Right atrium auricular region (tissue), 2 donors: ENCODE measurements at regions not wholly inside any gene's neighbourhood (a gene's known extent, or its start where the extent isn't known, plus 50 kb on each side); places are given as distances from the start of the nearest gene placed in this dataset.

ENCODE experiments used
- DNase-seq: peaks from one replicate; pipeline ENCODE4 v3.0.0-alpha.2; 2019; ENCODE audit warnings: low spot score
- H3K27ac ChIP-seq, 2 donors: fragments of 200-600 bp; sonication (generic); 1 replicate in 1 of 2; 2 replicates in 1 of 2; pipeline ENCODE4 v1.5.1; 2016 to 2019
- H3K27me3 ChIP-seq, 2 donors: fragments of 200-600 bp; sonication (generic); one replicate each; pipeline versions ENCODE4 v1.5.1 to v1.6.0; 2017 to 2019
- H3K36me3 ChIP-seq: fragments of 200-600 bp; sonication (generic); one replicate; pipeline ENCODE4 v1.5.1; 2016
- H3K4me1 ChIP-seq, 2 donors: fragments of 200-600 bp; sonication (generic); one replicate each; pipeline versions ENCODE4 v1.5.1 to v1.6.0; 2017 to 2019
- H3K4me3 ChIP-seq, 2 donors: fragments of 200-600 bp; sonication (generic); 1 replicate in 1 of 2; 2 replicates in 1 of 2; pipeline ENCODE4 v1.5.1; 2017 to 2019; ENCODE audit warnings: mild to moderate bottlenecking in 1 of 2, moderate library complexity in 1 of 2
- H3K9me3 ChIP-seq, 2 donors: fragments of 200-600 bp; sonication (generic); one replicate each; pipeline ENCODE4 v1.5.1; 2019
- TF ChIP-seq, protein P1 (sequence below), 2 donors: fragments of 200-600 bp; sonication (generic); IDR thresholded peaks; one replicate each; pipeline ENCODE4 v1.5.1; 2019; ENCODE audit warnings: antibody characterized with exemption in 2 of 2

DNA sequence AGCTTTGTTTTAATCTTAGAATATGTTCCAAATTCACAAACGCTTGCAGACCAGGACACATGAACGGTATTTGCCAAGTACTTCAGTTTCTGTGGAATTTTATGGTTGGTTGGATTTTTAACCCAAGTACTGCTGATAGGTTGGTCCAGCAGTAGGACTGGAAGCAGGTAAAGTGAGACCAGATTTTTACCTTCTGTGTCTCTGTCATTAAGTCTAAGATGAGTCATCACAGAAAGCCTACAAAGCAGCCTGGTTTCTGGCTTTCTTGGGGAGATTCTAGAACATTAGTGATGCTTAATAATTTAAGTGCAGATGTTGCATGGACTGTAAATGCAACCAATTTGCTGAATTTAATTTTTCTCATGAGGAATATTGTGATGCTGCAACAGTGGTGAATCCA lies 100.5 kb downstream of the SCG2 start:
- Histone ChIP-seq H3K9me3 (peaks cover 0 to 4% of the 10 kb centered on the region in 2 donors), H3K4me1 (no peaks in the 10 kb centered on the region), H3K36me3 (no peaks in the 10 kb centered on the region), H3K4me3 (no peak overlapping the region), H3K27ac (no peak overlapping the region), H3K27me3 (no peaks in the 10 kb centered on the region)
- TF ChIP-seq, protein P1, sequence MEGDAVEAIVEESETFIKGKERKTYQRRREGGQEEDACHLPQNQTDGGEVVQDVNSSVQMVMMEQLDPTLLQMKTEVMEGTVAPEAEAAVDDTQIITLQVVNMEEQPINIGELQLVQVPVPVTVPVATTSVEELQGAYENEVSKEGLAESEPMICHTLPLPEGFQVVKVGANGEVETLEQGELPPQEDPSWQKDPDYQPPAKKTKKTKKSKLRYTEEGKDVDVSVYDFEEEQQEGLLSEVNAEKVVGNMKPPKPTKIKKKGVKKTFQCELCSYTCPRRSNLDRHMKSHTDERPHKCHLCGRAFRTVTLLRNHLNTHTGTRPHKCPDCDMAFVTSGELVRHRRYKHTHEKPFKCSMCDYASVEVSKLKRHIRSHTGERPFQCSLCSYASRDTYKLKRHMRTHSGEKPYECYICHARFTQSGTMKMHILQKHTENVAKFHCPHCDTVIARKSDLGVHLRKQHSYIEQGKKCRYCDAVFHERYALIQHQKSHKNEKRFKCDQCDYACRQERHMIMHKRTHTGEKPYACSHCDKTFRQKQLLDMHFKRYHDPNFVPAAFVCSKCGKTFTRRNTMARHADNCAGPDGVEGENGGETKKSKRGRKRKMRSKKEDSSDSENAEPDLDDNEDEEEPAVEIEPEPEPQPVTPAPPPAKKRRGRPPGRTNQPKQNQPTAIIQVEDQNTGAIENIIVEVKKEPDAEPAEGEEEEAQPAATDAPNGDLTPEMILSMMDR (IDR thresholded peaks at IDR 0.05), result no peak
- DNase-seq, result no peak

DNA sequence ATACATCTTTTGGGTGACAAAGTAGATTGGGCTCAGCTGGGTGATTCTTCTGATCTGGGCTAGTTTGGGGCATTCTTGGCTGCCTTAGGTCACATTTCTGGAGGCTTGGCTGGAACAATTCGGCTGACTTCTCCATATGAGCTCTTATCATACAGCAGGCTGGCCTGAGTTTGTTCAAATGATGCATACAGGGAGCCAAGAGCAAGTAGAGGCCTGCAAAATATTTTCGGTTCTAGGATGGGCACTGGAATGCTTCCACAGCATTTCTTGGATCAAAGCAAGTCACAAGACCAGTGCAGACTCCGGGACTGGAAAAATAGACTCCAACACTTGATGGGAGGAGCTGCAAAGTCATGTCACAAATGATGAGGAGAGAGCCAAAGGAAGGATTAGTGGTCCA lies 98.4 kb downstream of the SCG2 start:
- DNase-seq, result no peak
- H3K4me1 ChIP-seq, result no peaks in the 10 kb centered on the region
- peaks cover 0 to 4% of the 10 kb centered on the region in 2 donors for H3K9me3 ChIP-seq
- H3K36me3 ChIP-seq, result no peaks in the 10 kb centered on the region
- no peak overlapping the region for H3K4me3 ChIP-seq
- no peaks in the 10 kb centered on the region for H3K27me3 ChIP-seq
- TF ChIP-seq, protein P1 (IDR thresholded peaks at IDR 0.05), result no peak
- no peak overlapping the region for H3K27ac ChIP-seq

DNA sequence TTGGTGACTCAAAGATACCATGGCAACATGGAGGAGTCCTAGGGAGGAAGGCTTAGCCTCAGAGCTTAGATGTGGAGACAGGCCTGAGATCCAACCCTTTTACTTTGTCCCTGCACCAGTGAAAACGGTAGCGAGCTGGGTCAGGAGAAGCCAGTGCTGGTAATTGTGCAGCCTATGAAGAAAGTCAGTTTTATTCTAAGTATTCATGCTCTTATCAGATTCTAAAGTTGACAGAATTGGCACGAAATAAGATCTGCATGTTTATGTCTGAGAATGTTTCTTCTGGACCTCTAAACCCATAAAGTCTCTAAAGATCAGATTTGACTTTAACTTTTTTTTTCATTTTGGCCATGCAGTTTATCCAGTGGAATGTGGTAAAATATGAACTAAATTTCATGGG lies 93.8 kb downstream of the SCG2 start:
- DNase-seq, result no peak
- TF ChIP-seq, protein P1 (IDR thresholded peaks at IDR 0.05), result no peak
- H3K27ac ChIP-seq, result no peak overlapping the region
- peaks cover 0 to 3% of the 10 kb centered on the region in 2 donors for H3K9me3 ChIP-seq
- no peak overlapping the region for H3K4me3 ChIP-seq
- no peaks in the 10 kb centered on the region for H3K27me3 ChIP-seq
- no peaks in the 10 kb centered on the region for H3K36me3 ChIP-seq
- H3K4me1 ChIP-seq, result no peaks in the 10 kb centered on the region

DNA sequence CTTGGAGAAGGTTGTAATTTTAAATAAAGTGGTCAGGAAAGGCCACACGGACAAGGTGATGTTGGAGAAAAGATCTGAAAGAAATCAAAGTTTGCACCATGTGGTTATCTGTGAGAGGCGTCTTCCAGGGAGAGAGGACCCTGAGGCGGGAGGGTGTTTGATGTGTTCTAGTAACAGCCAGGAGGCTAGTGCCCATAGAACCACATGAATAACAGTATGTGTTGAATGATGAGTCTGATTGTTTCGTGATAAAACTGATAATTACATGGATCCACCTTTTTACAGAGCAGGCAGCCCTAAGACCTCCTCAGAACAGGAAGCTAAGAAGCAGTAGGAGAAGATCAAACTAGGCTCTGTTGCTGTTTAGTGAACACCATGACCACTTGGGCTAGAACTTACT lies 91.4 kb downstream of the SCG2 start:
- Histone ChIP-seq H3K4me3 (no peak overlapping the region), H3K36me3 (no peaks in the 10 kb centered on the region), H3K4me1 (no peaks in the 10 kb centered on the region), H3K27me3 (no peaks in the 10 kb centered on the region), H3K9me3 (no peaks in the 10 kb centered on the region), H3K27ac (no peak overlapping the region)
- TF ChIP-seq, protein P1 (IDR thresholded peaks at IDR 0.05), result no peak
- DNase-seq, result no peak

DNA sequence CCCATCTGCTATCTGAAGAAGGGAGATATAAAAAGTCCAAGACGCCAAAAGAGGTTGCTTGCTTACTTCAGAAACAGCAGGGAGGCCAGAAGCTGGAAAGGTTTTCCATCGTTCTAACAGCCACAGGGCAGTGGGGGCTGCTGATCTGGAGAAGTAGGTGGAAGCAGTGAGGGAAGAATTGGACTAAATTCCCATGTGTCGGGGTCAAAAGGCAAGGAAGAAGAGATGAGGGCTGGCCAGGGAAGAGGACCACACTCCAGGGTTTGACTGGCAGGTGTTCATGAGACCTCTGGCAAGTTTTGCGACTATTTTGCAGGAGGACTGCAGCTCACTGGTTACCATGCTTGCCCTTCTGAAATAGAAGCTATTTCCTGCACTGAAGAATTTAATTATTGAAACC lies 91.0 kb downstream of the SCG2 start:
- Histone ChIP-seq H3K27me3 (no peaks in the 10 kb centered on the region), H3K36me3 (no peaks in the 10 kb centered on the region), H3K4me1 (no peaks in the 10 kb centered on the region), H3K27ac (no peak overlapping the region), H3K9me3 (no peaks in the 10 kb centered on the region), H3K4me3 (no peak overlapping the region)
- TF ChIP-seq, protein P1 (IDR thresholded peaks at IDR 0.05), result no peak
- DNase-seq, result no peak

DNA sequence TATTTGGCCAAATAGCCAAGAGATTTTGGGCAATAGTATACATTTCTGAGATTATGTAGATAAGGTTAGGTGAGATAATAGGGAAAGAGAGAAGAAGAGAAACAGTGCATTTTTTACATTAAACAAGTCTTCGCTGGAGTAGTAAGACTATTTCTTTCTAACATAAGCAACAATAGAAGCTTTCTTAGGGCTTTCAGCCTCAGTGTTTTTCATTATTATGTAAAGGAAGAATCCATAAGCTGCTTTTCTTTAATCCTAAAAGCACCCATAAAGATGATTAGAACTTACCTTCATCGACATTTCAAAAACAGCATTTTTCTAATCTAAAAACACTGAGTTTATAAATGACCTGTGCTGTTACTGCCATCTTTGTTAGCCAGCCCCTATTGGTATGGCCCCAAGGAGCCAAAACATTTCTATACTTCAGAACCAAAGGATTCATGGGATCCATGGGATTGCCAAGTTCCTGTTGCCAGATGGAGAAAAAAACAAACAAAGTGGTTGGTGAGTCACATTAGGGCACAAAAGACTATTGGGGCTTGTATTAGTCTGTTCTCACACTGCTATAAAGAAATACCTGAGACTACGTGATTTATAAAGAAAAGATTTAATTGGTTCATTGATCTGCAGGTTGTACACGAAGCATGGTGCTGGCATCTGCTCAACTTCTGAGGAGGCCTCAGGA lies 88.2 kb downstream of the SCG2 start:
- Histone ChIP-seq H3K4me1 (no peaks in the 10 kb centered on the region), H3K4me3 (no peak overlapping the region), H3K9me3 (no peaks in the 10 kb centered on the region), H3K27me3 (no peaks in the 10 kb centered on the region), H3K36me3 (no peaks in the 10 kb centered on the region), H3K27ac (no peak overlapping the region)
- no peak for DNase-seq
- TF ChIP-seq, protein P1 (IDR thresholded peaks at IDR 0.05), result no peak
